Limb (tissue), 2 donors: ENCODE measurements at regions not wholly inside any gene's neighbourhood (a gene's known extent, or its start where the extent isn't known, plus 50 kb on each side); places are given as distances from the start of the nearest gene placed in this dataset.

ENCODE experiments used
- DNase-seq, 2 donors: peaks; one replicate each; pipeline ENCODE4 v3.0.0-alpha.2; 2016; ENCODE audit errors: extremely low spot score in 2 of 2

- DNase-seq = no peak
Measured at GRCh38 chr6:100944644-100945043, 63.5 kb upstream of the ASCC3 start.

- no peak for DNase-seq
Measured at GRCh38 chr6:100946021-100946540, 65.0 kb upstream of the ASCC3 start.

GRCh38 chr6:100946711-100947110 lies 65.6 kb upstream of the ASCC3 start:
- DNase-seq = no peak

GRCh38 chr6:100948381-100949133 lies 67.4 kb upstream of the ASCC3 start:
- DNase-seq = no peak

GRCh38 chr6:100952006-100952405 lies 70.9 kb upstream of the ASCC3 start:
- no peak for DNase-seq

- no peak for DNase-seq
Measured at GRCh38 chr6:100959280-100959679, 78.2 kb upstream of the ASCC3 start.

GRCh38 chr6:100962466-100962865 lies 81.3 kb upstream of the ASCC3 start:
- DNase-seq = no peak

- no peak for DNase-seq
Measured at GRCh38 chr6:100965067-100965466, 83.9 kb upstream of the ASCC3 start.

- DNase-seq = no peak
Measured at GRCh38 chr6:100968949-100969348, 87.8 kb upstream of the ASCC3 start.

GRCh38 chr6:100979267-100979666 lies 98.1 kb upstream of the ASCC3 start:
- DNase-seq = no peak

- DNase-seq = no peak
Measured at GRCh38 chr6:100980949-100981348, 99.8 kb upstream of the ASCC3 start.

- DNase-seq = no peak
Measured at GRCh38 chr6:100986921-100987320, 105.8 kb upstream of the ASCC3 start.

- DNase-seq = no peak
Measured at GRCh38 chr6:100987556-100987955, 106.4 kb upstream of the ASCC3 start.

- no peak for DNase-seq
Measured at GRCh38 chr6:100988391-100988984, 107.4 kb upstream of the ASCC3 start.

- DNase-seq = no peak
Measured at GRCh38 chr6:100990070-100990469, 108.9 kb upstream of the ASCC3 start.

GRCh38 chr6:100996409-100996808 lies 115.3 kb upstream of the ASCC3 start:
- DNase-seq = no peak

- no peak for DNase-seq
Measured at GRCh38 chr6:100998111-100998510, 117.0 kb upstream of the ASCC3 start.

- DNase-seq = no peak
Measured at GRCh38 chr6:100999034-100999597, 118.0 kb upstream of the ASCC3 start.

GRCh38 chr6:101000341-101000740 lies 119.2 kb upstream of the ASCC3 start:
- DNase-seq = no peak

- DNase-seq = no peak
Measured at GRCh38 chr6:101001012-101001411, 119.9 kb upstream of the ASCC3 start.

GRCh38 chr6:101001607-101002006 lies 120.5 kb upstream of the ASCC3 start:
- DNase-seq = no peak

GRCh38 chr6:101003075-101003474 lies 121.9 kb upstream of the ASCC3 start:
- no peak for DNase-seq

GRCh38 chr6:101011186-101011585 lies 130.1 kb upstream of the ASCC3 start:
- DNase-seq = no peak
